PFSK-1 (cell line): ENCODE measurements at regions not wholly inside any gene's neighbourhood (a gene's known extent, or its start where the extent isn't known, plus 50 kb on each side); places are given as distances from the start of the nearest gene placed in this dataset.

Experiments used
- FOXP2 ChIP-seq: optimal IDR thresholded peaks from 2 replicates; pipeline ENCODE3; 2011; ENCODE audit warnings: borderline replicate concordance, control low read depth, inconsistent platforms; ENCODE audit not compliant: insufficient read depth; ENCODE audit errors: extremely low read length, extremely low read depth
- POLR2AphosphoS5 ChIP-seq: IDR thresholded peaks from 2 replicates; pipeline ENCODE4 v1.6.1; 2012; ENCODE audit warnings: low read depth, mild to moderate bottlenecking, control low read depth, low read length, moderate library complexity
- REST ChIP-seq, 2 experiments: IDR thresholded peaks; 2 replicates each; pipeline versions ENCODE4 v1.6.1 to v1.8.0; 2011 to 2012; ENCODE audit warnings: low read depth in 2 of 2, low read length in 2 of 2, control low read depth in 1 of 2, inconsistent platforms in 1 of 2, mild to moderate bottlenecking in 1 of 2, moderate library complexity in 1 of 2; ENCODE audit not compliant: insufficient read depth in 1 of 2
- SIN3A ChIP-seq: IDR thresholded peaks from 2 replicates; pipeline ENCODE4 v1.6.1; 2012; ENCODE audit warnings: mild to moderate bottlenecking, low read length, moderate library complexity, borderline replicate concordance; ENCODE audit not compliant: insufficient read depth
- TAF1 ChIP-seq: IDR thresholded peaks from 2 replicates; pipeline ENCODE4 v1.6.1; 2012; ENCODE audit warnings: low read length, control low read depth, borderline replicate concordance; ENCODE audit not compliant: insufficient read depth

GRCh38 chr5:74500110-74500917, 140.2 kb downstream of the ENC1 start:
- no peak for TF ChIP-seq REST (IDR thresholded peaks at IDR 0.05; ENCODE audit: insufficient read depth in 1 of 2, low read depth in 2 of 2, low read length in 2 of 2)
- no peak for TF ChIP-seq POLR2AphosphoS5
- no peak for TF ChIP-seq TAF1
- no peak for TF ChIP-seq SIN3A
- TF ChIP-seq FOXP2 = no peak

DNA sequence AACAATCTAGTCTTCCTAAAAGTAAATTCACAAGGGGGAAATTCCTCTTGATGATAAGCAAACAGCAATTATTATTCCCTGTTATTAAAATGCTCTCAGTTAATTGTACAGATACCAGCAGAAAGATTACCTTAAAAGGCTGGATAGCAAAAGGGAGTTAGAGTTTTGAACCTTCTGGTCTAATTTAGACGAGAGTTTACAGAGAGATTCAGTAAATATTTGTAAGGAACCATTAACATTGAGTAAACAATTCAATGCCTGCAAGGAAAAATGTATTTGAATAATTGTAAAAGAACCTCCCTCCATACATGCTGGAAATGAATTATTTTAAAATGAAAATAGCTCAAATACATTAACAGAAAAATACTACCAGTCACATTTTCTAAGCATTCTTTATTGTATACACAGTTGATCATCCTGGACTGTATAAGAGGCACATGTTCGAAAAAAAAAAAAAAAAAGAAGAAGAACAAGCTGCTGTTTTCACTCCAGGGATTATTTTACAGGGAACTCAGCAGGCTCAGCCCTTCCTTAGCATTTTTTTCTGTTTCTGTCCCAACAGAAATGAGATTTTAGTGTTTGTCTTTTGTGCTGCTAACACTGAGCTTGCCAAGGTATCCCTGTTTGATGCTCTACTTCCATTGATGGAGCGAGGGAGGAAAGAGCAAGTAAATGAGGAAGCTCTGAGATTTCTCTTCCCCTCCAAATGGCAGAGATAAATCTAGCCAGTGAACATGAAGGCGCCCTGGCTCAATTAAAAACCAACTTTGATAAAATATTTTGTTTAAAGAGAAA, 141.1 kb downstream of the ENC1 start:
- TF ChIP-seq TAF1 = no peak

GRCh38 chr5:74497706-74498105, 142.8 kb downstream of the ENC1 start:
- no peak for TF ChIP-seq TAF1
- TF ChIP-seq SIN3A = no peak
- TF ChIP-seq POLR2AphosphoS5 = no peak
- no peak for TF ChIP-seq FOXP2
- no peak for TF ChIP-seq REST (IDR thresholded peaks at IDR 0.05; ENCODE audit: insufficient read depth in 1 of 2, low read depth in 2 of 2, low read length in 2 of 2)

DNA sequence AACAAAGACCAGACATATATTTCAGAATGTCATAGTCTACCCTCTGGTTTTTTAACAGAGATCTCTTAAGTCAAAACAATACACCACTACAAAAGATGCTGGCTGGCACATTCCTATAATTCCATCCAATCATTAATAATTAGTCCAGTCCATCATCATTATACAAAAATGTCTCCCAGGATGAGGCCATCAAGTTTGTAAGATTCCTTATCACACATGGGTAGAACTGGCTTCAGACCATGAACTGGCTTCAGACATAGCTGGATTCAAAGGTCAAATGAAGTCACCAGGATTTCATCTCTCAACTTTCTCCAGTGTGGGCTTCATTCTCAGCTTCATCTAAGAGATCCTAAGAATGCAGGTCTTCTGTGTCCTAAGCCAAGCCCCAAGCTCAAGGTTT, 147.1 kb downstream of the ENC1 start:
- TF ChIP-seq POLR2AphosphoS5 (no peak), TAF1 (no peak), SIN3A (no peak), FOXP2 (no peak), REST (IDR thresholded peaks at IDR 0.05; ENCODE audit: insufficient read depth in 1 of 2, low read depth in 2 of 2, low read length in 2 of 2) (no peak)

GRCh38 chr5:74492230-74492629, 148.3 kb downstream of the ENC1 start:
- TF ChIP-seq TAF1 (no peak), REST (IDR thresholded peaks at IDR 0.05; ENCODE audit: insufficient read depth in 1 of 2, low read depth in 2 of 2, low read length in 2 of 2) (no peak), SIN3A (no peak)
